Ascending aorta (tissue), 2 donors: ENCODE measurements at regions not wholly inside any gene's neighbourhood (a gene's known extent, or its start where the extent isn't known, plus 50 kb on each side); places are given as distances from the start of the nearest gene placed in this dataset.

Source experiments
- DNase-seq, 2 donors: peaks; one replicate each; pipeline ENCODE4 v3.0.0-alpha.2; 2019; ENCODE audit warnings: low spot score in 2 of 2
- H3K27ac ChIP-seq, 2 donors: fragments of 200-600 bp; sonication (generic); one replicate each; pipeline ENCODE4 v1.5.1; 2016 to 2017; ENCODE audit warnings: mild to moderate bottlenecking in 1 of 2
- H3K27me3 ChIP-seq: fragments of 200-600 bp; sonication (generic); one replicate; pipeline ENCODE4 v1.5.1; 2017
- H3K36me3 ChIP-seq, 2 donors: fragments of 200-600 bp; sonication (generic); one replicate each; pipeline ENCODE4 v1.5.1; 2016
- H3K4me1 ChIP-seq, 2 donors: fragments of 200-600 bp; sonication (generic); one replicate each; pipeline ENCODE4 v1.5.1; 2016 to 2017; ENCODE audit warnings: mild to moderate bottlenecking in 1 of 2
- H3K4me3 ChIP-seq, 2 donors: fragments of 200-600 bp; sonication (generic); one replicate each; pipeline ENCODE4 v1.5.1; 2016 to 2017; ENCODE audit warnings: mild to moderate bottlenecking in 1 of 2
- H3K9me3 ChIP-seq, 2 donors: fragments of 200-600 bp; sonication (generic); one replicate each; pipeline ENCODE4 v1.5.1; 2016
- intact Hi-C: fragments of 100-400 bp; cut with DNase I; formaldehyde crosslinking; loops from one replicate; pipeline ENCODE4 v1.15.1; 2023
- TF ChIP-seq, protein P1 (sequence below), 3 experiments: fragments of 200-600 bp in 2 of 3; fragments of 450-650 bp in 1 of 3; sonication (generic) in 2 of 3; IDR thresholded peaks; one replicate each; pipeline ENCODE4 v1.5.1; 2016 to 2019; ENCODE audit warnings: antibody characterized with exemption in 3 of 3, mild to moderate bottlenecking in 1 of 3, moderate library complexity in 1 of 3

DNA sequence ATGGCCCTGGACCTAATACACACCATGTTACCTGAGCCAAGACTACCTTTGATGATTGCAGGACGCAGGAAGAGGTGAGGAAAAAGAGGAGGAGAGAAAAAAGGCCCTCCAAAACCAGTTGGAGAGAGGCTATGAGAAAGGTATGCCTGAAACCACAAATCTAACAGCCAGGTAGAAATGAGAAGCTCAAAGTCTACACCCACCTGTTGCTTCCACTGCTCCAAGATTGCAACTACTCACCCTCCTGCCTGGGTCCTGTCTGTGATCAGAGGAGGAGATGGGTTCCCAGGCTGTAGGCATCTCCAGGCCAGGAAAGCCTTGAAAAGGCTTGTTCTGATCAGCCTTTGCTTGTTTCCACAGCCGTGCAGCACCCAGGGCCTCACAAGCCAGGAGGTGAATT, 307.8 kb upstream of the USP24 start:
- intact Hi-C loops: no loop called here
- Histone ChIP-seq H3K4me3 (no peak overlapping the region), H3K9me3 (no peaks in the 10 kb centered on the region), H3K27ac (no peak overlapping the region), H3K36me3 (no peaks in the 10 kb centered on the region), H3K4me1 (no peaks in the 10 kb centered on the region), H3K27me3 (no peaks in the 10 kb centered on the region)
- TF ChIP-seq, protein P1, sequence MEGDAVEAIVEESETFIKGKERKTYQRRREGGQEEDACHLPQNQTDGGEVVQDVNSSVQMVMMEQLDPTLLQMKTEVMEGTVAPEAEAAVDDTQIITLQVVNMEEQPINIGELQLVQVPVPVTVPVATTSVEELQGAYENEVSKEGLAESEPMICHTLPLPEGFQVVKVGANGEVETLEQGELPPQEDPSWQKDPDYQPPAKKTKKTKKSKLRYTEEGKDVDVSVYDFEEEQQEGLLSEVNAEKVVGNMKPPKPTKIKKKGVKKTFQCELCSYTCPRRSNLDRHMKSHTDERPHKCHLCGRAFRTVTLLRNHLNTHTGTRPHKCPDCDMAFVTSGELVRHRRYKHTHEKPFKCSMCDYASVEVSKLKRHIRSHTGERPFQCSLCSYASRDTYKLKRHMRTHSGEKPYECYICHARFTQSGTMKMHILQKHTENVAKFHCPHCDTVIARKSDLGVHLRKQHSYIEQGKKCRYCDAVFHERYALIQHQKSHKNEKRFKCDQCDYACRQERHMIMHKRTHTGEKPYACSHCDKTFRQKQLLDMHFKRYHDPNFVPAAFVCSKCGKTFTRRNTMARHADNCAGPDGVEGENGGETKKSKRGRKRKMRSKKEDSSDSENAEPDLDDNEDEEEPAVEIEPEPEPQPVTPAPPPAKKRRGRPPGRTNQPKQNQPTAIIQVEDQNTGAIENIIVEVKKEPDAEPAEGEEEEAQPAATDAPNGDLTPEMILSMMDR (IDR thresholded peaks at IDR 0.05): no peak
- DNase-seq: no peak

DNA sequence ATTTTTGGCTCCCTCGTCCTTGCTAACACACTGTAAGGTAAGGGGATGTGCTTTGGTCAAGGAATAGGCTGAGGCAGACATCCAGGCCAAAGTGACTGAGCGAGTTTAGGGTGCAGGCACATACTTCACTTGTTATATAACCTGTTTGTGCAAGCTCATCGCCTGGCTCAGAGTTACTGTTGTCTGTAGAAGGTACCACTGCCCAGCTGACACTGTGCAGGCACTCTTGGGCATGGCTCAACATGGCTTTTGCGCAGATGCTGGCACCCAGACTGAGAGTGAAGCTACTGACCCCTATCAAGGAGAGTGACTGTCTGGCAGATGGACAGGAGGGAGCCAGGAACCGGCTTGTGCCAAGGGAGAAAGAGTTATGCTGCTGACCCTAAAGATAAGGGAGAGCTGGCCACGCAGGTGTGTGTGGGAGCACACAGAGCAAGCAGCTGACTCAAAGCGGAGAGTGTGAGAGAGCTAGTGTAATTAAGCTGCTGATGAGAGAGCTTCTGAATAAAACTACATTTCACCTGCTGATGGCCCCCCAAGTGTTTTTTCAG, 307.3 kb upstream of the USP24 start:
- Histone ChIP-seq H3K4me3 (no peak overlapping the region), H3K27me3 (no peaks in the 10 kb centered on the region), H3K27ac (no peak overlapping the region), H3K36me3 (no peaks in the 10 kb centered on the region), H3K4me1 (no peaks in the 10 kb centered on the region), H3K9me3 (no peaks in the 10 kb centered on the region)
- TF ChIP-seq, protein P1 (IDR thresholded peaks at IDR 0.05): no peak
- intact Hi-C loops: no loop called here
- DNase-seq: no peak

DNA sequence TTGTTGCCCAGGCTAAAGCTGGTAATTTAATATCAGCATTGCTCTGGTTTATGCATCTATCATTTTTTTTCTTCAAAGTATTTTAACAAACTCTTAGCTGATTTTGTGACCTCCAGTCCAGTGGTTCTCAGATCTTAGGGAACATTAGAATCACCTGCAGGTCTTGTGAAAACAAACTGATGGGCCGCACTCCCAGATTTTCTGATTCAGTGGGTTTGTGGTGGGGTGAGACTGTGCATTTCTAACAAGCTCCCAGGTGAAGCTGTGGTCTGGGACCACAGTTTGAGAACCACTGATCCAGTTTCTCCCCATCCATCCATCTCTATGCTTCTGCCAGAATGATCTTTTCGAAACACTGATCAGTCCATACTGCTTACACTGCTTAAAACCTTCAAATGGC, 305.7 kb upstream of the USP24 start:
- intact Hi-C loops: no loop called here
- Histone ChIP-seq H3K9me3 (no peaks in the 10 kb centered on the region), H3K4me1 (no peaks in the 10 kb centered on the region), H3K36me3 (no peaks in the 10 kb centered on the region), H3K27me3 (no peaks in the 10 kb centered on the region), H3K27ac (no peak overlapping the region), H3K4me3 (no peak overlapping the region)
- TF ChIP-seq, protein P1 (IDR thresholded peaks at IDR 0.05): no peak
- no peak for DNase-seq

DNA sequence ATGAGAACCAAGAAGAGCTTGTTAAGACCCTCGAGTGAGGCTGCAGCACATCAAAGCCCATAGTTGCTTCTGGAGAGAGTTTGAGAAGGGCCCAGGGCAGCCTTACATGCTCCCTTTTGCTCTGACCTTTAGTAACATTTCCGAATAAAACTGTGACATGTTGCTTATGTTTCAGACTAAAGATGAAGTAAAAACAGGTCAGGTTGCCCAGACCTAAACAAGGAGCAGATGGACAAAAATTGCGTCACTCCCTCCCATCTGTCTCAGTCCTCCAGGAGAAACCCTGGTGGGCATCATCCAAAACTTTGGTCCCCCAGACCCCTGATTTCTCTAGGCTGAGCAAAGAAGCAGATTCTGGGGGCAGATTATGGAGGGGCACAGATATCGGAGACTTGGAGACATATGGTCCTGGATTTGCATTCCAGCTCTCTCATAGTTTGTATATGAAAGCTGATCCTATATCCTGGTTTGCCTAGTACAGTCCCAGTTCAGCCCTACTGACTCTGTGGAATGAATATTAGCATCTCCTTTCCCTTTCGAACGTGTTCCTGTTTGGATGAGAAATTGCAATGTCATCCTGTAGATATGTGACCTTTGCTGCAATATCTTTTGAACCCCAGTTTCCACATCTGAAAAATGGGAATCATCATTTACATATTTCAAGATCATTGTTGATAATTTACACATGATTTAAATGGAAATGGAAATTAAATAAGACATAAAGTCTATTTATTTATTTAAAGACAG, 304.9 kb upstream of the USP24 start:
- Histone ChIP-seq H3K27ac (no peak overlapping the region), H3K36me3 (no peaks in the 10 kb centered on the region), H3K4me3 (no peak overlapping the region), H3K9me3 (no peaks in the 10 kb centered on the region), H3K27me3 (no peaks in the 10 kb centered on the region), H3K4me1 (no peaks in the 10 kb centered on the region)
- DNase-seq: no peak
- TF ChIP-seq, protein P1 (IDR thresholded peaks at IDR 0.05): no peak
- intact Hi-C loops: no loop called here

DNA sequence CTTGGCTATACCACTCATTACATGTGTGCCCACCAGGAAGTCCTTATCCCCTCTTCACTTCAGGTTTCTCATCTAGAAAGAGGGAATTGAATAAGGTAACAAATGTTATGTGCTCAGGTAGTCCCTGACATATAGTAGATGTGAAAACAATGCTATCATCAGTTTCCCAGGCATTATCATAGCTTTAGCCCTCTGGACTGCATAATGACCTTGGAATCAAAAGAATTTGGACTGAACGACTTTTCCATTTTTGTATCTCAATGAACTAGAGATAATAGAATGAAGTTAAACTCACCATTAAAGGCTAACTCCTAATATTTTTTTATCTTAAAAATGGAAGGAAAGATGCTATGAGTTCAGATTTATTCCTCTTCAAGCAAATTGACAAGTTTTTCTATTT, 304.1 kb upstream of the USP24 start:
- intact Hi-C loops: no loop called here
- TF ChIP-seq, protein P1 (IDR thresholded peaks at IDR 0.05): no peak

More for the DNA sequence above, 304.1 kb upstream of the USP24 start:
- Histone ChIP-seq H3K27ac (no peak overlapping the region), H3K27me3 (no peaks in the 10 kb centered on the region), H3K36me3 (no peaks in the 10 kb centered on the region), H3K9me3 (no peaks in the 10 kb centered on the region), H3K4me3 (no peak overlapping the region), H3K4me1 (no peaks in the 10 kb centered on the region)
- DNase-seq: no peak
